Kidney (tissue), 13 donors: ENCODE measurements at regions not wholly inside any gene's neighbourhood (a gene's known extent, or its start where the extent isn't known, plus 50 kb on each side); places are given as distances from the start of the nearest gene placed in this dataset.

Experiments used
- DNase-seq, 5 donors: peaks; one replicate each; pipeline ENCODE4 v3.0.0-alpha.2; 2013 to 2020
- FAIRE-seq: peaks from 2 replicates; lab custom pipeline; 2012; peaks lifted over from hg19 to GRCh38; lab: Jason Lieb, UNC
- H3K27ac ChIP-seq, 2 donors: one replicate each; pipeline ENCODE4 v1.7.0; 2013; ENCODE audit warnings: low read depth in 2 of 2, low read length in 2 of 2, inconsistent platforms in 1 of 2
- H3K27me3 ChIP-seq: one replicate; pipeline ENCODE4 v1.7.1; 2013; ENCODE audit warnings: low read length, inconsistent platforms; ENCODE audit not compliant: control insufficient read depth, insufficient read depth
- H3K36me3 ChIP-seq, 3 donors: one replicate each; pipeline versions ENCODE4 v1.7.0 to v1.7.1; 2013; ENCODE audit warnings: low read length in 3 of 3, control low read depth in 1 of 3, inconsistent platforms in 1 of 3; ENCODE audit not compliant: insufficient read depth in 3 of 3, control insufficient read depth in 2 of 3
- H3K4me1 ChIP-seq, 3 donors: one replicate each; pipeline versions ENCODE4 v1.7.0 to v1.7.1; 2013; ENCODE audit warnings: low read length in 3 of 3, inconsistent platforms in 1 of 3, low read depth in 1 of 3; ENCODE audit not compliant: control insufficient read depth in 2 of 3, insufficient read depth in 2 of 3
- H3K4me3 ChIP-seq, 3 donors: one replicate each; pipeline versions ENCODE4 v1.7.0 to v1.8.1; 2013; ENCODE audit warnings: low read length in 3 of 3, control low read depth in 1 of 3, inconsistent platforms in 1 of 3
- H3K9ac ChIP-seq, 3 donors: one replicate each; pipeline versions ENCODE4 v1.7.0 to v1.7.1; 2013; ENCODE audit warnings: low read length in 3 of 3, control low read depth in 1 of 3, inconsistent platforms in 1 of 3
- H3K9me3 ChIP-seq, 3 donors: one replicate each; pipeline versions ENCODE4 v1.7.0 to v1.7.1; 2013; ENCODE audit warnings: low read length in 3 of 3, control low read depth in 1 of 3, inconsistent platforms in 1 of 3; ENCODE audit not compliant: control insufficient read depth in 2 of 3, insufficient read depth in 1 of 3
- intact Hi-C: fragments of 100-400 bp; cut with DNase I; formaldehyde crosslinking; loops from one replicate; pipeline ENCODE4 v1.11.1; 2022
- TF ChIP-seq, protein P1 (sequence below): IDR thresholded peaks from 3 replicates; pipeline ENCODE4 v1.5.1; 2012; ENCODE audit warnings: mild to moderate bottlenecking, moderate library complexity, borderline replicate concordance; ENCODE audit not compliant: insufficient read depth; ENCODE audit errors: extremely low read depth
- donor health status: control.
- donor health status: control.
- donor health status: control.
- donor health status: control.
- donor health status: control.
- donor health status: DM: yes; HTN: yes; CAD: no.
- donor health status: Normal renal cell carcinoma (clear cell type).

DNA sequence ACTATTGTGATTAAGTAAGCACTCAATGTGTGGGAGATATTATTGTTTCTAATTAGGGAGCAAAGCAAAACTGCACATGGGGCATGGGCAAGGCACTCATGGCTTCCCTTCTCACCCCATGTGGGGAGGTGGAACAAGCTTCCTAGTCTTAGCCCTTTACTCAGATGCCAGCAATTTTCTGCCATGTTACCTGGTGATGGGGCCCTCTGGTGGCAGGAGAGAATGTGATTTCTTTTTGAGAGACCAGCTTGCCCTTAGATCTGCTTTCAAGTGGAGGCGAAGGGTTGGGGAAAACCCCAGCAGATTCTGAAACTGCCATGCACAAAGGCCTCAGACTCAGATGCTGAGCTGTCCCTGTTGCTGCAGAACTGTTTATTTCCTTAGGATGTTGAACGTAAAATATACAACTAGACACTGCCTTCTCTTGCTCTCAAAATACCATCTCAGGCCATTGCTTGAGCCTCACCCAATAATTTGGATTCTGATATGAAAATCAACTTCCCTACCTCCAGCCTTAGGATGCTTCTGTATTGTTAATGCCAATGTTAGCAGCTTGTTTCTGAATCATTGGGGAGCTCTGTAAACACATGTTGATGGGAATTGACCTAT, 130.2 kb upstream of the TPRG1 start:
- H3K9ac ChIP-seq: no peak overlapping the region
- intact Hi-C loops: no loop called here
- H3K4me1 ChIP-seq: no peaks in the 10 kb centered on the region
- DNase-seq: peak in 2 of 5 donors; percentile 53 to 76
- no peak overlapping the region for H3K27ac ChIP-seq
- H3K9me3 ChIP-seq: no peaks in the 10 kb centered on the region
- TF ChIP-seq, protein P1, sequence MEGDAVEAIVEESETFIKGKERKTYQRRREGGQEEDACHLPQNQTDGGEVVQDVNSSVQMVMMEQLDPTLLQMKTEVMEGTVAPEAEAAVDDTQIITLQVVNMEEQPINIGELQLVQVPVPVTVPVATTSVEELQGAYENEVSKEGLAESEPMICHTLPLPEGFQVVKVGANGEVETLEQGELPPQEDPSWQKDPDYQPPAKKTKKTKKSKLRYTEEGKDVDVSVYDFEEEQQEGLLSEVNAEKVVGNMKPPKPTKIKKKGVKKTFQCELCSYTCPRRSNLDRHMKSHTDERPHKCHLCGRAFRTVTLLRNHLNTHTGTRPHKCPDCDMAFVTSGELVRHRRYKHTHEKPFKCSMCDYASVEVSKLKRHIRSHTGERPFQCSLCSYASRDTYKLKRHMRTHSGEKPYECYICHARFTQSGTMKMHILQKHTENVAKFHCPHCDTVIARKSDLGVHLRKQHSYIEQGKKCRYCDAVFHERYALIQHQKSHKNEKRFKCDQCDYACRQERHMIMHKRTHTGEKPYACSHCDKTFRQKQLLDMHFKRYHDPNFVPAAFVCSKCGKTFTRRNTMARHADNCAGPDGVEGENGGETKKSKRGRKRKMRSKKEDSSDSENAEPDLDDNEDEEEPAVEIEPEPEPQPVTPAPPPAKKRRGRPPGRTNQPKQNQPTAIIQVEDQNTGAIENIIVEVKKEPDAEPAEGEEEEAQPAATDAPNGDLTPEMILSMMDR: peak; percentile 50
- no peaks in the 10 kb centered on the region for H3K36me3 ChIP-seq
- FAIRE-seq: no peak
- no peaks in the 10 kb centered on the region for H3K27me3 ChIP-seq
- H3K4me3 ChIP-seq: no peak overlapping the region

DNA sequence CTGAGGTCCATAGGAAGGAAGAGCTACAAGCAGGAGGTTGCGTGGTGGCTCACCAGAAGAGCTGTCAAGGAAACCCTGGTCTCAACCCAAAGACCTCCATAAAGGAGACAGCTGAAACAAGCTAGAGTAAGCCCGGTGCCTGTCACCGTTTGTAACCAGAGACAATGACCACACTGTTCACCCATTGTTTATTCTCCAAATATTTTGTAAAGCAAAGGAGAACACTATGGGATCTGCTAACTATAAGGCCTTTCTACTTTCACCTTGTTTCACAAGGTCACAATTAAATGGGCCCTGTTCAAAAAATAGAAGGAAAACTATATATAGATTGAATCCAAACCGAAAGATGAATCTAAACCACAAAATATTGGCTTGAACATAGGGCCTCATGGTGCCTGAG, 128.9 kb upstream of the TPRG1 start:
- FAIRE-seq (no peak), DNase-seq (no peak)
- no peaks in the 10 kb centered on the region for H3K27me3 ChIP-seq
- intact Hi-C loops: no loop called here
- H3K4me3 ChIP-seq: no peak overlapping the region
- no peak overlapping the region for H3K9ac ChIP-seq
- no peak overlapping the region for H3K27ac ChIP-seq
- no peaks in the 10 kb centered on the region for H3K9me3 ChIP-seq
- TF ChIP-seq, protein P1: no peak
- no peaks in the 10 kb centered on the region for H3K36me3 ChIP-seq
- no peaks in the 10 kb centered on the region for H3K4me1 ChIP-seq

DNA sequence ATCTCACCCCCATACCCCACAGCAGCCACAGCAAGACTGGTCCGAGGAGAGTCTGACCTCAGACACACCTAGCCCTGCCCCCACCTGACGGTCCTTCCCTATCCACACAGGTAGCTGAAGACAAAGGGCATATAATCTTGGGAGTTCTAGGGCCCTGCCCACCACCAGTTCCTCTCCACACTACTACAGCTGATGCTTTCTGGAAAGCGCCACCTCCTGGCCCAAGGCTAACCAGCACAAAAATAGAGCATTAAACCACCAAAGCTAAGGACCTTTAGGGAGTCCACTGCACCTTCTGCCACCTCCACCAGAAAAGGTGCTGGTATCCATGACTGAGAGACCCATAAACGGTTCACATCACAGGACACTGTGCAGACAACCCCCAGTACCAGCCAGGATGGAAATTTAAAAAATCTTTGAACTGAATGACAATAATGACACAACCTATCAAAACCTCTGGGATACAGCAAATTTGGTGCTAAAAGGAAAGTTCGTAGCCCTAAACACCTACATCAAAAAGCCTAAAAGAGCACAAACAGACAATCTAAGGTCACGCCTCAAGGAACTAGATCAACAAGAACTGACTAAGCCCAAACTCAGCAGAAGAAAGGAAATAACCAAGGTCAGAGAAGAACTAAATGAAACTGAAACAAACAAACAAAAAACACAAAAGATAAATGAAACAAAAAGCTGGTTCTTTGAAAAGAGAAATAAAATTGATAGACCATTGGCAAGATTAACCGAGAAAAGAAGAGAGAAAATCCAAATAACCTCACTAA, 122.1 kb upstream of the TPRG1 start:
- intact Hi-C loops: no loop called here
- Histone ChIP-seq H3K4me3 (no peak overlapping the region), H3K4me1 (no peaks in the 10 kb centered on the region), H3K9ac (no peak overlapping the region), H3K9me3 (peaks cover 0 to 3% (median 0%) of the 10 kb centered on the region in 3 donors), H3K27me3 (no peaks in the 10 kb centered on the region), H3K27ac (no peak overlapping the region), H3K36me3 (no peaks in the 10 kb centered on the region)
- no peak for DNase-seq
- no peak for FAIRE-seq
- TF ChIP-seq, protein P1: no peak
